GM12892 (cell line): ENCODE measurements at regions not wholly inside any gene's neighbourhood (a gene's known extent, or its start where the extent isn't known, plus 50 kb on each side); places are given as distances from the start of the nearest gene placed in this dataset.

ENCODE experiments used
- POLR2A ChIP-seq: IDR thresholded peaks from 2 replicates; pipeline ENCODE4 v1.6.1; 2011; ENCODE audit warnings: low read depth, low read length, control low read depth
- POLR2AphosphoS5 ChIP-seq: IDR thresholded peaks from 2 replicates; pipeline ENCODE4 v1.6.1; 2011; ENCODE audit warnings: low read depth, low read length, control low read depth

- TF ChIP-seq POLR2A = no peak
- TF ChIP-seq POLR2AphosphoS5 = no peak
These were observed 244.5 kb upstream of the PKDCC start for GRCh38 chr2:41803361-41803760.
